ENCODE measurements at regions not wholly inside any gene's neighbourhood (a gene's known extent, or its start where the extent isn't known, plus 50 kb on each side); places are given as distances from the start of the nearest gene placed in this dataset.

DNA sequence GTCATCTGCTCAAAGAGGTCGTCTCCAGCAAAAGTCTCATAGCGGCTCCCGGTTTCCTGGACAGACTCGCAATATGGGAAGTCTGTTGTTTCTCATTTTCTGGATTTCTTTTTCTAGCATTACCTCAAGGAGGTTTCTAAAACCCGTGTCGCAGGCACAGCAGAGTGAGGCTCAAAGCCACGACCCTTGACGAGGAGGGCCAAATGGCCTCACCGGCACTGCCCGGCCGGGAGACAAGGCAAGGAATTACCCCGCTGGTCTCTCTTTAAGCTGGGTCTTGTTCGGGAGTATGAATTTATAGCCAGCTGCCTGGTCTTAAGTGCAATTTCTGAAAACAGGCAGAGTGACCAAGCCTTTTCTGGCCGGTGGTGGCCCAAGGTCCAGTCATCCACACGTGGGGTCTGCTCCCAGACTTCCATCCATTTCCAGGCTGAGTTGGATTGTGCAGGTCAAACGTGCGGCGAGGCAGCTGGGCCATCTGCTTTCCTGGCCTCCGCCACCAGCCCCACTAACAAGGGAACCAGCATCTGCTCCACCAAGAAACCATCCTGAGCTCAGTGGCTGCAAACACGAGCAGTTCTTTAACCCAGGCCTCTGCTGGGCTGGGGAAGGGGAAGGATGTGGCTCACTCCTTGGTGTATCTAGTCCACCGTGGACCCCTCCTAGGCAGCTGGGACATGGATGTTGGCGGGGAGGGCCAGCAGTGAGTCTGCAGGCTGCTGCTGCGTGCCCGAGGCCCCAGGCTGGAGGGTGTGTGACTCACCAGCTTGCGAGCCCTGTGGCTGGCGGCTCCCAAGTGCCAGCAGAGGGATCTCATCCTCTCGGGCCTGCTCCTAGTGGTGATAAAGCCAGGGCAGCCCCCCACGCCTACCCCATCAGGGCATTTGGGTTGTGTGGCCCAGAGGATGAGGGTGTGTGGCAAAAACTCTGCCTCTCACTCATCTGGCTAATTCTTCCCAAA is 55.6 kb upstream of the COL5A1 start:
- TF ChIP-seq SIN3A (IDR thresholded peaks at IDR 0.05; ENCODE audit: borderline replicate concordance, insufficient read depth, low read length), result no peak

DNA sequence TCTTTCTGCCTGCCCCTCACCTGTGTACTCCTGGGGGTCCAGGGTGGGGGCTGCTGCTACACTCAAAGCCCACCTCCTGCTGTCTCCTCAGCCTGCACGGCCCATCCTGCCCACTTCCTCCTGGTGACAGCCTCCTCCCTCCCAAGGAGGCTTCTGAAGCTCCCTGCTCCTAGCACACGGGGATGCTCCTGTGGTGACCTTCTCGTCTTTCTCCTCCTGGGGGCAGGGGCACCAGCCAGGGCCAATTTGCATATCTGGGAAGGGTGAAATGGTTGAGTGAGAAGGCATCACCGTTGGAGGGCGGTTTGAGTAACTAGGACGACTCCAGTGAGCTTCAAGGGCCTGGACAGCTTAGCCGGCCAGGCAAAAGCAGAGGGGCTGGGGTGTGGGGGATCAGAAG is 51.9 kb upstream of the COL5A1 start:
- no peak for TF ChIP-seq TAF1 (IDR thresholded peaks at IDR 0.05; ENCODE audit: borderline replicate concordance, insufficient read depth, low read length)
- no peak for TF ChIP-seq SIN3A (IDR thresholded peaks at IDR 0.05; ENCODE audit: borderline replicate concordance, insufficient read depth, low read length)

DNA sequence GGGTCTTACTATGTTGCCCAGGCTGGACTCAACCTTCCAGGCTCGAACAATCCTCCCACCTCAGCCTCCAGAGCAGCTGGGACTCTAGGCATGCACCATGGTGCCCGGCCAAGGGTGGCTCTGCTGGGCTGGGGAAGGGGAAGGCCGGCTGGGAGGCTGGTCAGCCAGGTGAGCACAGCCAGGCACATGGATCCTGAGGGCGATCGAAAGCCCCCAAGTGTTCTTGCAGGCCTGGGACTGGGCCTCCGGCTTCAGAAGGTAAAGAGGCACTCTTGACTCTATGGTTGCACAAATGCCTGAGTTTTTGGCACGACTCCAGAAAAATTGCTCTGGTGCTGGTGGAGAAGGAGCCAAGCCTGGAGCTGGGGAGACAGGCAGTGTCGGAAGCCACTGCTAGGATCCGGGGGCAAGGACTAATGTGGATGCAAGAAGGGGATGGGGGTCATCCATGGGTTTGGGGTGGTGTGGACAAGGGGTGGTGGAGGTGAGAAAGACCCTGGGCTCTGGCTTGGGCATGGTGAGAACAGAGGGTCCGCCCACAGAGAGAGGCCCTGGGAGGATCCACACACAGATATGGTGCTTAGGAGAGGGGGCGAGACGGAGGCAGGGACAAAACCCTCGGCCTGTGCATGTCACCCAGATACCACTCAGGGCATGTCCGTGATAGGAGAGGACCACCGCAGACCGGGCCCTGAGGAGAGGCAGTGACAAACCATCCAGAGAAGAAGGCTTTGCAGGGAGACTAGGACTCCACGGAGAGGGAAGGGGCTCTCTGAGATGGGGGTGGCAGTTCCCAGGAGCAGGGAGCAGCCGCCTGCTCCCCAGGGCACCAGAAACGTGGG is 51.1 kb upstream of the COL5A1 start:
- TF ChIP-seq TAF1 (IDR thresholded peaks at IDR 0.05; ENCODE audit: borderline replicate concordance, insufficient read depth, low read length) (no peak), SIN3A (IDR thresholded peaks at IDR 0.05; ENCODE audit: borderline replicate concordance, insufficient read depth, low read length) (no peak), FOXP2 (optimal IDR thresholded peaks at IDR 0.05; ENCODE audit: borderline replicate concordance, extremely low read depth, extremely low read length, insufficient read depth) (no peak)
- TF ChIP-seq, protein P1, sequence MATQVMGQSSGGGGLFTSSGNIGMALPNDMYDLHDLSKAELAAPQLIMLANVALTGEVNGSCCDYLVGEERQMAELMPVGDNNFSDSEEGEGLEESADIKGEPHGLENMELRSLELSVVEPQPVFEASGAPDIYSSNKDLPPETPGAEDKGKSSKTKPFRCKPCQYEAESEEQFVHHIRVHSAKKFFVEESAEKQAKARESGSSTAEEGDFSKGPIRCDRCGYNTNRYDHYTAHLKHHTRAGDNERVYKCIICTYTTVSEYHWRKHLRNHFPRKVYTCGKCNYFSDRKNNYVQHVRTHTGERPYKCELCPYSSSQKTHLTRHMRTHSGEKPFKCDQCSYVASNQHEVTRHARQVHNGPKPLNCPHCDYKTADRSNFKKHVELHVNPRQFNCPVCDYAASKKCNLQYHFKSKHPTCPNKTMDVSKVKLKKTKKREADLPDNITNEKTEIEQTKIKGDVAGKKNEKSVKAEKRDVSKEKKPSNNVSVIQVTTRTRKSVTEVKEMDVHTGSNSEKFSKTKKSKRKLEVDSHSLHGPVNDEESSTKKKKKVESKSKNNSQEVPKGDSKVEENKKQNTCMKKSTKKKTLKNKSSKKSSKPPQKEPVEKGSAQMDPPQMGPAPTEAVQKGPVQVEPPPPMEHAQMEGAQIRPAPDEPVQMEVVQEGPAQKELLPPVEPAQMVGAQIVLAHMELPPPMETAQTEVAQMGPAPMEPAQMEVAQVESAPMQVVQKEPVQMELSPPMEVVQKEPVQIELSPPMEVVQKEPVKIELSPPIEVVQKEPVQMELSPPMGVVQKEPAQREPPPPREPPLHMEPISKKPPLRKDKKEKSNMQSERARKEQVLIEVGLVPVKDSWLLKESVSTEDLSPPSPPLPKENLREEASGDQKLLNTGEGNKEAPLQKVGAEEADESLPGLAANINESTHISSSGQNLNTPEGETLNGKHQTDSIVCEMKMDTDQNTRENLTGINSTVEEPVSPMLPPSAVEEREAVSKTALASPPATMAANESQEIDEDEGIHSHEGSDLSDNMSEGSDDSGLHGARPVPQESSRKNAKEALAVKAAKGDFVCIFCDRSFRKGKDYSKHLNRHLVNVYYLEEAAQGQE (IDR thresholded peaks at IDR 0.05; ENCODE audit: insufficient read depth in 1 of 2, low read depth in 2 of 2, low read length in 2 of 2), result no peak

DNA sequence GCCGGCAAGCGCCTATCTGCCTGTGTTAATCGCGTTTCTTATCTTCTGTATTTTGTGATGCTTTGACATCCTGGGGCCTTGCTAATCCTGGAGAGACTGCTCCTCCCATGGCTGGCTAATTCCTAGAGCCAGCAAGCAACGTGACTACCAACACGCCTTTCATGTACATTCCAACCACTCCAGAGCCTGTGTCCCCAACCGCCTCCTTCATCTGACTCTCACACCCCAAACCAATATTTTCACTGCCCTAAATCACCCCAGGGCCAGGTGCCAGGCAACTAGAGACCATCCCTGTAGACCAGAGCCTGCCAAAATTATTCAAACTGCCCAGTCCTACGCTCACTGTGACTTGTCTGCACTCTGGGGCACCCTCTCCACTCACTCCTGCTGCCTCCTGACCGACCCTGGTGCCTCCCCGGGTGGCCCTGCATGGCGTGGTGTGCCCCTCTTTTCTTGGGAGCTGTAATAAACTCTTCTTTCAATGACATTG is 50.5 kb upstream of the COL5A1 start:
- TF ChIP-seq TAF1 (IDR thresholded peaks at IDR 0.05; ENCODE audit: borderline replicate concordance, insufficient read depth, low read length) (no peak), SIN3A (IDR thresholded peaks at IDR 0.05; ENCODE audit: borderline replicate concordance, insufficient read depth, low read length) (no peak), POLR2AphosphoS5 (IDR thresholded peaks at IDR 0.05; ENCODE audit: low read depth, low read length) (no peak), FOXP2 (optimal IDR thresholded peaks at IDR 0.05; ENCODE audit: borderline replicate concordance, extremely low read depth, extremely low read length, insufficient read depth) (no peak)
- TF ChIP-seq, protein P1 (IDR thresholded peaks at IDR 0.05; ENCODE audit: insufficient read depth in 1 of 2, low read depth in 2 of 2, low read length in 2 of 2), result no peak

DNA sequence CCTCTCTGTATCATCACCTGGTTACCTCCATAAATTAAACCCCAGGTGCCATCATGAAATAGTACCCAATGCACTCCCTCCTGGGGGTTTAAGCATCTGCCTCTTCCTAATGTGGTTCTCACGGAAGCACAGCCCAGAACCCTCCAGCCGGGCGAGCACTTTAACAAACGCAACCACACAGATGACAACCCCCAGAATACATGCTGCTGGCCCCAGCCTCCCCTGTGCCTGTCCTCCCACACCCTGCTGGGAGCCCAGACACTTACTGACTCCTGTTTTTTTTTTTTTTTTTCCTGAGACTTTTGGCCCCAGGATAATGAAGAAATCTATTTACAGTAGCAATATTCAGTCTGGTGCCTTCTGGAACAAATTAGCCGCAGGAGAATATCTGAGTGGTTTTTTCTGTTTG is 50.0 kb upstream of the COL5A1 start:
- TF ChIP-seq TAF1 (IDR thresholded peaks at IDR 0.05; ENCODE audit: borderline replicate concordance, insufficient read depth, low read length) (no peak), POLR2AphosphoS5 (IDR thresholded peaks at IDR 0.05; ENCODE audit: low read depth, low read length) (no peak), SIN3A (IDR thresholded peaks at IDR 0.05; ENCODE audit: borderline replicate concordance, insufficient read depth, low read length) (no peak), FOXP2 (optimal IDR thresholded peaks at IDR 0.05; ENCODE audit: borderline replicate concordance, extremely low read depth, extremely low read length, insufficient read depth) (no peak)
- TF ChIP-seq, protein P1 (IDR thresholded peaks at IDR 0.05; ENCODE audit: insufficient read depth in 1 of 2, low read depth in 2 of 2, low read length in 2 of 2), result no peak

All from PFSK-1 (cell line).